SK-N-SH treated with all-trans-retinoic acid at 6 μM for 48 hours (cell line): ENCODE measurements at regions not wholly inside any gene's neighbourhood (a gene's known extent, or its start where the extent isn't known, plus 50 kb on each side); places are given as distances from the start of the nearest gene placed in this dataset.

Experiments used
- ATAC-seq: fragments of 200-7000 bp; cut with Tn5 transposase; 3 replicates; pipeline ENCODE4 v1.9.1; 2020; ENCODE audit warnings: mild to moderate bottlenecking, moderate library complexity
- BACH2 ChIP-seq: fragments of 250-450 bp; sonication (Bioruptor Pico); IDR thresholded peaks from 2 replicates; pipeline ENCODE4 v1.9.0; 2021; ENCODE audit warnings: mild to moderate bottlenecking, borderline replicate concordance
- ESRRG ChIP-seq: fragments of 250-450 bp; sonication (Bioruptor Pico); IDR thresholded peaks from 2 replicates; pipeline ENCODE4 v1.6.1; 2021; ENCODE audit warnings: mild to moderate bottlenecking
- ISL1 ChIP-seq: fragments of 250-450 bp; sonication (Bioruptor Pico); IDR thresholded peaks from 2 replicates; pipeline ENCODE4 v2.1.2; 2022; ENCODE audit warnings: mild to moderate bottlenecking, moderate library complexity
- PPARA ChIP-seq: fragments of 250-450 bp; sonication (Bioruptor Pico); IDR thresholded peaks from 2 replicates; pipeline ENCODE4 v1.5.0; 2020; ENCODE audit warnings: mild to moderate bottlenecking, borderline replicate concordance
- RARB ChIP-seq: fragments of 250-450 bp; sonication (Bioruptor Pico); IDR thresholded peaks from 2 replicates; pipeline ENCODE4 v1.8.0; 2021; ENCODE audit warnings: mild to moderate bottlenecking, moderate library complexity
- TCF4 ChIP-seq: fragments of 250-450 bp; sonication (Bioruptor Pico); IDR thresholded peaks from 2 replicates; pipeline ENCODE4 v1.8.0; 2021; ENCODE audit warnings: mild to moderate bottlenecking, moderate library complexity, borderline replicate concordance
- TOX ChIP-seq: fragments of 250-450 bp; sonication (Bioruptor Pico); IDR thresholded peaks from 2 replicates; pipeline ENCODE4 v1.8.0; 2021; ENCODE audit warnings: mild to moderate bottlenecking, moderate library complexity, borderline replicate concordance
- TSHZ2 ChIP-seq: fragments of 250-450 bp; sonication (Bioruptor Pico); IDR thresholded peaks from 2 replicates; pipeline ENCODE4 v1.5.0; 2020; ENCODE audit warnings: mild to moderate bottlenecking, moderate library complexity
- ZC3H10 ChIP-seq: fragments of 250-450 bp; sonication (Bioruptor Pico); IDR thresholded peaks from 2 replicates; pipeline ENCODE4 v1.5.1; 2021; ENCODE audit warnings: mild to moderate bottlenecking, moderate library complexity
- ZFP3 ChIP-seq: fragments of 250-450 bp; sonication (Bioruptor Pico); IDR thresholded peaks from 2 replicates; pipeline ENCODE4 v1.5.0; 2020; ENCODE audit warnings: mild to moderate bottlenecking, moderate library complexity
- ZFP30 ChIP-seq: fragments of 450-650 bp; formaldehyde crosslinking; IDR thresholded peaks from 2 replicates; pipeline ENCODE4 v1.5.0; 2022; ENCODE audit warnings: mild to moderate bottlenecking, moderate library complexity
- ZNF565 ChIP-seq: fragments of 450-650 bp; formaldehyde crosslinking; conservative IDR thresholded peaks from 2 replicates; pipeline ENCODE4 v1.5.0; 2020; ENCODE audit warnings: low read depth, mild to moderate bottlenecking, moderate library complexity
- ZNF70 ChIP-seq: fragments of 450-650 bp; formaldehyde crosslinking; IDR thresholded peaks from 2 replicates; pipeline ENCODE4 v1.5.0; 2020; ENCODE audit warnings: mild to moderate bottlenecking, moderate library complexity
- ZNF8 ChIP-seq: fragments of 450-650 bp; formaldehyde crosslinking; IDR thresholded peaks from 2 replicates; pipeline ENCODE4 v1.5.0; 2020; ENCODE audit warnings: mild to moderate bottlenecking, moderate library complexity
- TF ChIP-seq, protein P1 (sequence below): fragments of 250-450 bp; sonication (Bioruptor Pico); IDR thresholded peaks from 2 replicates; pipeline ENCODE4 v1.8.0; 2020; ENCODE audit warnings: mild to moderate bottlenecking, moderate library complexity, borderline replicate concordance
- TF ChIP-seq, protein P2 (sequence below): fragments of 250-450 bp; sonication (Bioruptor Pico); IDR thresholded peaks from 2 replicates; pipeline ENCODE4 v1.5.1; 2021; ENCODE audit warnings: mild to moderate bottlenecking, moderate library complexity

- no peak for TF ChIP-seq ZFP3
- no peak for TF ChIP-seq ISL1
- TF ChIP-seq TSHZ2 = no peak
- no peak for TF ChIP-seq ZNF8 (CRISPR knock-in tag)
- no peak for TF ChIP-seq ZFP30 (CRISPR knock-in tag)
- no peak for TF ChIP-seq PPARA (CRISPR knock-in tag)
- TF ChIP-seq, protein P1, sequence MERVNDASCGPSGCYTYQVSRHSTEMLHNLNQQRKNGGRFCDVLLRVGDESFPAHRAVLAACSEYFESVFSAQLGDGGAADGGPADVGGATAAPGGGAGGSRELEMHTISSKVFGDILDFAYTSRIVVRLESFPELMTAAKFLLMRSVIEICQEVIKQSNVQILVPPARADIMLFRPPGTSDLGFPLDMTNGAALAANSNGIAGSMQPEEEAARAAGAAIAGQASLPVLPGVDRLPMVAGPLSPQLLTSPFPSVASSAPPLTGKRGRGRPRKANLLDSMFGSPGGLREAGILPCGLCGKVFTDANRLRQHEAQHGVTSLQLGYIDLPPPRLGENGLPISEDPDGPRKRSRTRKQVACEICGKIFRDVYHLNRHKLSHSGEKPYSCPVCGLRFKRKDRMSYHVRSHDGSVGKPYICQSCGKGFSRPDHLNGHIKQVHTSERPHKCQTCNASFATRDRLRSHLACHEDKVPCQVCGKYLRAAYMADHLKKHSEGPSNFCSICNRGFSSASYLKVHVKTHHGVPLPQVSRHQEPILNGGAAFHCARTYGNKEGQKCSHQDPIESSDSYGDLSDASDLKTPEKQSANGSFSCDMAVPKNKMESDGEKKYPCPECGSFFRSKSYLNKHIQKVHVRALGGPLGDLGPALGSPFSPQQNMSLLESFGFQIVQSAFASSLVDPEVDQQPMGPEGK (CRISPR knock-in tag) = no peak
- no peak for TF ChIP-seq TCF4 (CRISPR knock-in tag)
- TF ChIP-seq, protein P2, sequence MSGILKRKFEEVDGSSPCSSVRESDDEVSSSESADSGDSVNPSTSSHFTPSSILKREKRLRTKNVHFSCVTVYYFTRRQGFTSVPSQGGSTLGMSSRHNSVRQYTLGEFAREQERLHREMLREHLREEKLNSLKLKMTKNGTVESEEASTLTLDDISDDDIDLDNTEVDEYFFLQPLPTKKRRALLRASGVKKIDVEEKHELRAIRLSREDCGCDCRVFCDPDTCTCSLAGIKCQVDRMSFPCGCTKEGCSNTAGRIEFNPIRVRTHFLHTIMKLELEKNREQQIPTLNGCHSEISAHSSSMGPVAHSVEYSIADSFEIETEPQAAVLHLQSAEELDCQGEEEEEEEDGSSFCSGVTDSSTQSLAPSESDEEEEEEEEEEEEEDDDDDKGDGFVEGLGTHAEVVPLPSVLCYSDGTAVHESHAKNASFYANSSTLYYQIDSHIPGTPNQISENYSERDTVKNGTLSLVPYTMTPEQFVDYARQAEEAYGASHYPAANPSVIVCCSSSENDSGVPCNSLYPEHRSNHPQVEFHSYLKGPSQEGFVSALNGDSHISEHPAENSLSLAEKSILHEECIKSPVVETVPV (CRISPR knock-in tag) = no peak
- TF ChIP-seq ZNF565 = no peak
- TF ChIP-seq RARB = no peak
- TF ChIP-seq ESRRG (CRISPR knock-in tag) = no peak
- no peak for TF ChIP-seq ZC3H10
- no peak for ATAC-seq
Measured at GRCh38 chr2:129276978-129277584, 702.4 kb upstream of the RAB6C start.

GRCh38 chr2:129277585-129277981 is 701.9 kb upstream of the RAB6C start:
- no peak for TF ChIP-seq BACH2 (CRISPR knock-in tag)
- TF ChIP-seq, protein P1 (CRISPR knock-in tag) = no peak
- TF ChIP-seq ZNF70 (CRISPR knock-in tag) = no peak
- no peak for TF ChIP-seq TOX (CRISPR knock-in tag)
- TF ChIP-seq TSHZ2 = no peak
- TF ChIP-seq ZNF565 = no peak
- TF ChIP-seq TCF4 (CRISPR knock-in tag) = no peak
- no peak for ATAC-seq

- TF ChIP-seq TCF4 (CRISPR knock-in tag) = no peak
- ATAC-seq = no peak
Measured at GRCh38 chr2:129281791-129282530, 697.5 kb upstream of the RAB6C start.
